ENCODE measurements at regions not wholly inside any gene's neighbourhood (a gene's known extent, or its start where the extent isn't known, plus 50 kb on each side); places are given as distances from the start of the nearest gene placed in this dataset.

GRCh38 chr3:140844072-140844471 lies 97.6 kb upstream of the SLC25A36 start:
- TF ChIP-seq CTCF (IDR thresholded peaks at IDR 0.05; ENCODE audit: low read depth, low read length, missing control alignments) = no peak
- no peak for DNase-seq (ENCODE audit: extremely low read depth, low read depth)
- no peak overlapping the region for H3K4me3 ChIP-seq (replicated peaks; ENCODE audit: low read depth, low read length)

- H3K4me3 ChIP-seq (replicated peaks; ENCODE audit: low read depth, low read length) = no peak overlapping the region
- DNase-seq (ENCODE audit: extremely low read depth, low read depth) = no peak
- TF ChIP-seq CTCF (IDR thresholded peaks at IDR 0.05; ENCODE audit: low read depth, low read length, missing control alignments) = no peak
These were observed 95.8 kb upstream of the SLC25A36 start for GRCh38 chr3:140845882-140846281.

GRCh38 chr3:140848666-140849065 lies 93.0 kb upstream of the SLC25A36 start:
- DNase-seq (ENCODE audit: extremely low read depth, low read depth) = no peak
- no peak for TF ChIP-seq CTCF (IDR thresholded peaks at IDR 0.05; ENCODE audit: low read depth, low read length, missing control alignments)
- no peak overlapping the region for H3K4me3 ChIP-seq (replicated peaks; ENCODE audit: low read depth, low read length)

GRCh38 chr3:140850210-140850955 lies 91.3 kb upstream of the SLC25A36 start:
- no peak for TF ChIP-seq CTCF (IDR thresholded peaks at IDR 0.05; ENCODE audit: low read depth, low read length, missing control alignments)
- peak; percentile 17 for DNase-seq (ENCODE audit: extremely low read depth, low read depth)
- no peak overlapping the region for H3K4me3 ChIP-seq (replicated peaks; ENCODE audit: low read depth, low read length)

- no peak for DNase-seq (ENCODE audit: extremely low read depth, low read depth)
- no peak overlapping the region for H3K4me3 ChIP-seq (replicated peaks; ENCODE audit: low read depth, low read length)
- no peak for TF ChIP-seq CTCF (IDR thresholded peaks at IDR 0.05; ENCODE audit: low read depth, low read length, missing control alignments)
These were observed 86.7 kb upstream of the SLC25A36 start for GRCh38 chr3:140854961-140855360.

GRCh38 chr3:140856905-140857304 lies 84.7 kb upstream of the SLC25A36 start:
- DNase-seq (ENCODE audit: extremely low read depth, low read depth) = no peak
- TF ChIP-seq CTCF (IDR thresholded peaks at IDR 0.05; ENCODE audit: low read depth, low read length, missing control alignments) = no peak
- H3K4me3 ChIP-seq (replicated peaks; ENCODE audit: low read depth, low read length) = no peak overlapping the region

GRCh38 chr3:140857993-140858392 lies 83.6 kb upstream of the SLC25A36 start:
- DNase-seq (ENCODE audit: extremely low read depth, low read depth) = no peak
- no peak for TF ChIP-seq CTCF (IDR thresholded peaks at IDR 0.05; ENCODE audit: low read depth, low read length, missing control alignments)
- H3K4me3 ChIP-seq (replicated peaks; ENCODE audit: low read depth, low read length) = no peak overlapping the region
